ENCODE measurements at regions not wholly inside any gene's neighbourhood (a gene's known extent, or its start where the extent isn't known, plus 50 kb on each side); places are given as distances from the start of the nearest gene placed in this dataset.

GRCh38 chrY:19498556-19498955 is 246.0 kb downstream of the KDM5D start:
- Histone ChIP-seq H3K27ac (ENCODE audit: low read depth in 1 of 2, low read length in 2 of 2) (no peak overlapping the region), H3K9me3 (ENCODE audit: control insufficient read depth in 4 of 4, low read length in 3 of 4) (no peaks in the 10 kb centered on the region), H3K36me3 (ENCODE audit: control insufficient read depth in 4 of 4, insufficient read depth in 3 of 4, low read depth in 1 of 4, low read length in 3 of 4) (no peaks in the 10 kb centered on the region), H3K27me3 (ENCODE audit: control insufficient read depth in 4 of 4, insufficient read depth in 4 of 4, low read length in 3 of 4) (no peaks in the 10 kb centered on the region), H3K4me3 (ENCODE audit: low read depth in 1 of 3, low read length in 3 of 3) (no peak overlapping the region), H3K9ac (ENCODE audit: low read depth in 1 of 2, low read length in 2 of 2) (no peak overlapping the region), H3K4me1 (ENCODE audit: control insufficient read depth in 4 of 4, insufficient read depth in 4 of 4, low read length in 3 of 4) (peaks cover 0 to 1% (median 0%) of the 10 kb centered on the region in 4 donors)
- 46% methylated on average over 5 of the region's 5 CpGs for WGBS
- TF ChIP-seq GABPA (IDR thresholded peaks at IDR 0.05 in 1 of 2, conservative IDR thresholded peaks at IDR 0.05 in 1 of 2) (no peak), JUND (IDR thresholded peaks at IDR 0.05) (no peak), YY1 (IDR thresholded peaks at IDR 0.05) (no peak), HNF4G (IDR thresholded peaks at IDR 0.05) (no peak), RXRA (IDR thresholded peaks at IDR 0.05) (no peak), SP1 (IDR thresholded peaks at IDR 0.05) (no peak), FOXA1 (IDR thresholded peaks at IDR 0.05) (no peak), RAD21 (IDR thresholded peaks at IDR 0.05) (no peak), HNF4A (conservative IDR thresholded peaks at IDR 0.05) (no peak), NR2F2 (IDR thresholded peaks at IDR 0.05) (no peak), FOXA2 (IDR thresholded peaks at IDR 0.05) (no peak), REST (IDR thresholded peaks at IDR 0.05) (no peak), ZBTB33 (IDR thresholded peaks at IDR 0.05) (no peak), EGR1 (IDR thresholded peaks at IDR 0.05; ENCODE audit: low read depth in 2 of 2) (no peak)
- no peak for DNase-seq (ENCODE audit: low spot score)

- 64% methylated on average over 3 of the region's 3 CpGs for WGBS
- TF ChIP-seq, protein P1, sequence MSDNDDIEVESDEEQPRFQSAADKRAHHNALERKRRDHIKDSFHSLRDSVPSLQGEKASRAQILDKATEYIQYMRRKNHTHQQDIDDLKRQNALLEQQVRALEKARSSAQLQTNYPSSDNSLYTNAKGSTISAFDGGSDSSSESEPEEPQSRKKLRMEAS (IDR thresholded peaks at IDR 0.05) = no peak
- TF ChIP-seq FOXA2 (IDR thresholded peaks at IDR 0.05) (no peak), NR2F2 (IDR thresholded peaks at IDR 0.05) (no peak), HNF4A (conservative IDR thresholded peaks at IDR 0.05) (no peak), RXRA (IDR thresholded peaks at IDR 0.05) (no peak), TAF1 (conservative IDR thresholded peaks at IDR 0.05) (no peak), HNF4G (IDR thresholded peaks at IDR 0.05) (no peak), YY1 (IDR thresholded peaks at IDR 0.05) (no peak), REST (IDR thresholded peaks at IDR 0.05) (no peak), ZBTB33 (IDR thresholded peaks at IDR 0.05) (no peak), JUND (IDR thresholded peaks at IDR 0.05) (no peak), GABPA (IDR thresholded peaks at IDR 0.05 in 1 of 2, conservative IDR thresholded peaks at IDR 0.05 in 1 of 2) (no peak), RAD21 (IDR thresholded peaks at IDR 0.05) (no peak), EGR1 (IDR thresholded peaks at IDR 0.05; ENCODE audit: low read depth in 2 of 2) (no peak), FOXA1 (IDR thresholded peaks at IDR 0.05) (no peak), SP1 (IDR thresholded peaks at IDR 0.05) (no peak)
- TF ChIP-seq, protein P2, sequence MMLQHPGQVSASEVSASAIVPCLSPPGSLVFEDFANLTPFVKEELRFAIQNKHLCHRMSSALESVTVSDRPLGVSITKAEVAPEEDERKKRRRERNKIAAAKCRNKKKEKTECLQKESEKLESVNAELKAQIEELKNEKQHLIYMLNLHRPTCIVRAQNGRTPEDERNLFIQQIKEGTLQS (IDR thresholded peaks at IDR 0.05) = no peak
- TF ChIP-seq, protein P3, sequence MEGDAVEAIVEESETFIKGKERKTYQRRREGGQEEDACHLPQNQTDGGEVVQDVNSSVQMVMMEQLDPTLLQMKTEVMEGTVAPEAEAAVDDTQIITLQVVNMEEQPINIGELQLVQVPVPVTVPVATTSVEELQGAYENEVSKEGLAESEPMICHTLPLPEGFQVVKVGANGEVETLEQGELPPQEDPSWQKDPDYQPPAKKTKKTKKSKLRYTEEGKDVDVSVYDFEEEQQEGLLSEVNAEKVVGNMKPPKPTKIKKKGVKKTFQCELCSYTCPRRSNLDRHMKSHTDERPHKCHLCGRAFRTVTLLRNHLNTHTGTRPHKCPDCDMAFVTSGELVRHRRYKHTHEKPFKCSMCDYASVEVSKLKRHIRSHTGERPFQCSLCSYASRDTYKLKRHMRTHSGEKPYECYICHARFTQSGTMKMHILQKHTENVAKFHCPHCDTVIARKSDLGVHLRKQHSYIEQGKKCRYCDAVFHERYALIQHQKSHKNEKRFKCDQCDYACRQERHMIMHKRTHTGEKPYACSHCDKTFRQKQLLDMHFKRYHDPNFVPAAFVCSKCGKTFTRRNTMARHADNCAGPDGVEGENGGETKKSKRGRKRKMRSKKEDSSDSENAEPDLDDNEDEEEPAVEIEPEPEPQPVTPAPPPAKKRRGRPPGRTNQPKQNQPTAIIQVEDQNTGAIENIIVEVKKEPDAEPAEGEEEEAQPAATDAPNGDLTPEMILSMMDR (IDR thresholded peaks at IDR 0.05; ENCODE audit: low read depth, low read length, missing input control) = no peak
- no peak for DNase-seq (ENCODE audit: low spot score)
Observed at GRCh38 chrY:19487494-19487893, 257.0 kb downstream of the KDM5D start.

More at GRCh38 chrY:19487494-19487893, 257.0 kb downstream of the KDM5D start:
- no peak overlapping the region for H3K27ac ChIP-seq (ENCODE audit: low read depth in 1 of 2, low read length in 2 of 2)
- peaks cover 0 to 2% (median 0%) of the 10 kb centered on the region in 4 donors for H3K9me3 ChIP-seq (ENCODE audit: control insufficient read depth in 4 of 4, low read length in 3 of 4)
- no peak overlapping the region for H3K9ac ChIP-seq (ENCODE audit: low read depth in 1 of 2, low read length in 2 of 2)
- no peak overlapping the region for H3K4me3 ChIP-seq (ENCODE audit: low read depth in 1 of 3, low read length in 3 of 3)
- H3K36me3 ChIP-seq (ENCODE audit: control insufficient read depth in 4 of 4, insufficient read depth in 3 of 4, low read depth in 1 of 4, low read length in 3 of 4) = no peaks in the 10 kb centered on the region
- H3K4me1 ChIP-seq (ENCODE audit: control insufficient read depth in 4 of 4, insufficient read depth in 4 of 4, low read length in 3 of 4) = no peaks in the 10 kb centered on the region
- no peaks in the 10 kb centered on the region for H3K27me3 ChIP-seq (ENCODE audit: control insufficient read depth in 4 of 4, insufficient read depth in 4 of 4, low read length in 3 of 4)

Measured in liver (tissue), 8 donors.